ENCODE measurements at regions not wholly inside any gene's neighbourhood (a gene's known extent, or its start where the extent isn't known, plus 50 kb on each side); places are given as distances from the start of the nearest gene placed in this dataset.

- DNase-seq (ENCODE audit: low read depth in 2 of 2) = no peak
Observed at GRCh38 chr14:101441710-101442109, 119.6 kb upstream of the DIO3 start.

DNA sequence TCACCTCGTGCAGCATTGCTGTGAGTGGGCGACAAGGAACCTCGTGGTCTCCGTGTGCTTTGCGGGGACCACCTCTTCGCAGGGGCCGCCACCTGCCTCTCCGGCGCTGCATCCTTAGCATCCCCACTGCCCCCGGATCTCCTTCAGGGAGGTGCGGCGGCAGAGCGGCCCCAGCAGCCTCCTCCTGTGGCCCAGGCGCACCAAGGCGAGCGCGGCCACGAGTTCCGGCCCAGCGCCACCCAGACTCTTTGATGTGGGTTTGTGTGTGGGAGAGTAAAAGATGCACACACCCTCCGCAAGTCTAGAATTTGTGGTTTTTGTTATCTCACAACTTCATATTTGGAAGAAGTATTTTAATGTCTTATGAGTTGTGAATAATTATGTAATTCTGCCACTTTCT is 118.8 kb upstream of the DIO3 start:
- peak; percentile 45 to 57 for DNase-seq (ENCODE audit: low read depth in 2 of 2)

DNA sequence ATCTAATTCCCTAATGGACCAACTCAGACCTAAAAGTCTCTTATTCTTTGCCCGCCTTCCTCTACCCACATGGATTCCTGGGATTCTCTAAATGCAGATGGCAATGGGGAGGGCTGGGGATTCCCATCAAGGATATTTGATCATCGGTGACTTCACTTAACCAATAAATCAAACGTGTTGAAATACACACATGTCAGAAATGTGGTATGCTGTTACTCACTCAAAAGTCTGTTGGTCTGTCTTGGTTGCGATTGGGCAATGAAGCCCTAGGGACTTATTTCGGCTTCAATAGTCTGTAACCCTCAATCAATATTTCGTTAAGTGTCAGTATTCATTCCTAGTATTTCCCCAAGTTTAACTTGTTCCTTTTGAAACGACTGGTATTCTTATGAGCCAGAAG is 117.2 kb upstream of the DIO3 start:
- DNase-seq (ENCODE audit: low read depth in 2 of 2) = no peak

- no peak for DNase-seq (ENCODE audit: low read depth in 2 of 2)
Observed at GRCh38 chr14:101445278-101445677, 116.0 kb upstream of the DIO3 start.

DNA sequence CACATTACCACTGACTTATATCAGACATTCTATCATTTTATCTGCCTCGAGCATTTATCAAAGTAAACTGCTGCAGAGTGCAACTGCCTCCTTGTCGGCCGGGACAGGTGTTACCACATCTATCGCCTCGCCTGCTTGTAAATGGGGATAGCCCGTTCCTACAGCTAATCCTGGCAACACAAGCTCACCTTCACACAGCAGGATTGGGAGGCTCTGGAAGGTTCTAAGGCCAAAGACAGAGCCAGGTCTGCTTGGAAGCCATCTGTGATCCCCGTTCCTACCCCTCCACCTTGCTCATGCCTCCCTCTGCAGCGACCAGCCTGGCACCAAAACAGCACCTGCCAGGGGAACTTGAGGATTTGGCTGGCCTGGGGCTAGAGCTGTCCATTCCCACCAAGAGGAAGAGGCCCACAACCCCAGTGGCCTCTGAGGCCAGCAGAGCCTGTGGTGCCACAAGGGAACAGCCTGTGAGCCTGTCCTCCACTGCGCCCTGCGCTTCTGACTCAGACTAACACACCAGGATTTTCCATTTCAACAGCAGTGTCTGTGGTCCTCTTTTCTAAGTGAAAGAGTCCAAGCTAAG is 114.8 kb upstream of the DIO3 start:
- no peak for DNase-seq (ENCODE audit: low read depth in 2 of 2)

- DNase-seq (ENCODE audit: low read depth in 2 of 2) = no peak
Observed at GRCh38 chr14:101449114-101449513, 112.2 kb upstream of the DIO3 start.

GRCh38 chr14:101451166-101451565 is 110.1 kb upstream of the DIO3 start:
- no peak for DNase-seq (ENCODE audit: low read depth in 2 of 2)

- no peak for DNase-seq (ENCODE audit: low read depth in 2 of 2)
Observed at GRCh38 chr14:101453225-101453624, 108.1 kb upstream of the DIO3 start.

DNA sequence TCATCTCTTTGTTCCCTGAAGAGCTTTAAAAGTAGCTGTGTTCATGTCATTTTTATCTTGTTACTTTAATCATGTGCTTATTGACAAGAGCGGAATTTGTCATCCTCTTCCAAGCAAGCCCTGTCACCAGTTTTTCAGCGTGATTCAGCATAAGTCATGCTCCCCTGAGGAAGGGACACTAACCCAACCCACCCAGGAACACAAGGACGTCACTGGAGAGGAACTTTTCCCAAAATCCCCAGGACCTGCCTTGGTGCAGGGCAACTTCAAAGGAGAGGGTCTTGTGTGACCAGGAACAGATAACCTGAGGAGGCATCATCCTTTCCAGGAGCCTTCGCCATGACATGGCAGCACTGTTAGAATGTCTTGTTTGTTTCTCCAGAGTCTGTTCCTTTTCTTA is 107.1 kb upstream of the DIO3 start:
- DNase-seq (ENCODE audit: low read depth in 2 of 2) = no peak

- DNase-seq (ENCODE audit: low read depth in 2 of 2) = no peak
Observed at GRCh38 chr14:101456246-101457175, 104.8 kb upstream of the DIO3 start.

DNA sequence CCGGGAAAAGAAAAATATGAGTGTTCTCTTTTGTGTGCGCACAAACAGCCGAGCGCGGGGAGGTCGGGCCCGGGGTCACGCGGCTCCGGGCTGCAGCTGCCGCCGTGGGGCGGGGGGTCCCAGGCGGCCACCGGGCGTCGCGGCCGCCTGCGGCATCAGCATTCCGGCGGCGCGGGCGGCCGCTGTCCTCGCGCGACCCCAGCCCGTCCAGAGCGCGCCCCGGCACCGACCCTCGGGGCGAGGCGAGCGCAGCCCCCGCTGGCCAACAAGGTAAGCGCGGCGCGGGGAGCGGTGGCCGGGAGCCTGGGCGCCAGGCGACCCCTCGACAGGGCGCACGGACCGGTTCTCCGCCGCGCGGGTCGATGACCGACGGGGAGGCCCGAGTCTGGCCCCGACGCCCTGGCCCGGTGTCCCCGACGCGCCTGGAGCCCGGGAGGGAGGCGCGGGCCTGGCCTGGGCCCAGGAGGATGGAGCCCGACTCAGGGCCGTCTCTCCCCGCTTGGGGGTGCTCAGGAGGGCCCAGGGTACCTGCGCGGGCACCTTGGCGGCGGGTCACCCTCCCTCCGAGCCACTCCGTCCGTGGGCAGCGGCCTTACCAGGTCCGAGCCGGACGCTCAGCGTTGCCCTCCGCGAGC is 103.9 kb upstream of the DIO3 start:
- no peak for DNase-seq (ENCODE audit: low read depth in 2 of 2)

DNA sequence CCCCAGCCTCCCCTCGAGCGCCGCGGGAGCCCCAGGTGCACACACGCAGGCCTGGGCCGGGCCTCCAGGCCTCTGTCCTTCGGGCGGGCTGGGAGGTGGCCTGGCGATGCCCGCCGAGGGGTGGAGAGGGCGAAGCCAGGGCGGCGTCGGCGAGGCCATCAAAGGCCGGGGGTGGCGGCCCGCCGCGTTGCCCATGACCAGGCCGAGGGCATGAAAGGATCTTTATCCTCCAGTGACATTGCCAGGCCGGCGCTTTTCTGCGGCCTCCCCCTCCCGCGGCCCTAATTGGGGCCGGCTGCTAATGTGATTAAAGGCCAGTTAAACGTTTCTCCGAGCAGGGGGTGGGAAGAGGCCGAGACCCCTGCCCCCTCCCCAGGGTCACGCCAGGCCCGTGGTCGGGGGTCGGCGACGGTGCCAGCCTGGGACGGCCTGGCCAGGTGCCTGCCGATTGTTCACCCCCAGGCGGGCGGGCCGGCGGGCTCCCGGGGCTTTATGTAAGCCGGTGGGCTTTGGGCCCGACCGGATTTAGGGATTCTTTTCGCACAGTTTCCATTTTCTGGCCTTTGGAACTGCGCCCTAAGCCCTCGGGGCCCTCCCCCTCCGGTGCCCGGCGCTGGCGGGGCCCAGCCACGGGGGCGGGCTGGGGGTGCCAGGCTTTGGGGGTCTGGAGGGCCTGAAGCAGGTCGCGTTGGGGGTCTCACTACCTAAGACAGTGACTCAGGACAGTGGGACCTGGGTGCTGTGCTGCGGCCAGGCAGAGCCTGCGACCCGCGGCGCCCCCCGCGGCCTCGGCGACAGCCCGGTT is 103.2 kb upstream of the DIO3 start:
- no peak for DNase-seq (ENCODE audit: low read depth in 2 of 2)

DNA sequence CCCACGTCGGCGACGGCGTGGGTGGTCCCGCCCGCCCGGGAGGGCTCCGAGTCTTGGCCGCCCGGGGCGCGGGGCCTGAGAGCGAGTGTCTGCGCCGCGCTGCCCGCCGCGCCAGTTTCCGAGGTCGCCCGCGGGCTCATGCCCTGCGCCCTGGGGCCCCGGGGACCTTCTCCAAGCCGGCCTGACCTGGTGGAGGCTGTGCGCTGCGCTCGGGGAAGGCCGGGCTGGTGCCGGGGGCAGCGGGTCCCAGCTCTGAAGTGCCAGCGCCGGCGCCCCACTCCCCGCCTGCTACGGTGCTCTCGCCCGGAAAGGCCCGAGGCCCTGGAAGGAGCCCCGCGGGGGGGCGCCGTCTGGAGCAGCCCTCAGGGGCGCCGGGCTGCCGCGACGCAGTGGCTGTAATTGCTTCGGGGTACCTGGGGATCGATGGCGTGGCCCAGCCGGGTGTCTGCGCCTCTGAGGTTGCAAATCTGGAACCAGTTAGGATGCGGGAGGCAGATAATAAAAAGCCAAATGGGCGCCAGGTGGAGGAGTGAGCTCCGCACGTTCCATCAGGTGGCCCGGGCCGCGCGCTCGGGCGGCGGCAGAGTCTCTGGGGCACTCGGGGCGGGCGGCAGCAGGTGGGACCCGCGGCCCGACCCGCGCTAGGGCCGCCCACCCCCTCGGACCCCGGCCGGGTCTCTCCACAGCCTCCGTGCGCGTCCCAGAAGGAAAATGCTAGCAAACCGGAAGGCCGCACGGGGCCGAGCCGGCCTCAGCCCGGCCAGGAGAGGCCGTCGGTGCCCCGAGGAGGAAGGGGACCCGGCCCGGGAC is 102.3 kb upstream of the DIO3 start:
- no peak for DNase-seq (ENCODE audit: low read depth in 2 of 2)

DNA sequence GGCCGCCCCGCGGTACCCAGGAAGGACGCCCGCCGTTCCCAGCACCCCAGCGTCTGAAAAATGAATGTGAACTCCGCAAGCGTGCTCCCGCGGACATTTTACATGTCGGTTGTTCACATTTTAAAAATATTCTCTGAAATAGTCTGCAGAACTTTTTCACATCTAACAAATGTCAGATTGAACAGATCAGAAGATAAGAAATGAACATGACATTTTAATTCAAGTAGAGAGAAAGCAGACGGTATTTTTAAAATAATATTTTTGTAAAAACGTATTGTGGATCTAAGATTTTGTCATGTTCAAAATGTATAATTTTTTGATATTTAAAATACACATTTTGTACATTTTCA is 101.8 kb upstream of the DIO3 start:
- no peak for DNase-seq (ENCODE audit: low read depth in 2 of 2)

GRCh38 chr14:101460521-101460920 is 100.8 kb upstream of the DIO3 start:
- DNase-seq (ENCODE audit: low read depth in 2 of 2) = no peak

DNA sequence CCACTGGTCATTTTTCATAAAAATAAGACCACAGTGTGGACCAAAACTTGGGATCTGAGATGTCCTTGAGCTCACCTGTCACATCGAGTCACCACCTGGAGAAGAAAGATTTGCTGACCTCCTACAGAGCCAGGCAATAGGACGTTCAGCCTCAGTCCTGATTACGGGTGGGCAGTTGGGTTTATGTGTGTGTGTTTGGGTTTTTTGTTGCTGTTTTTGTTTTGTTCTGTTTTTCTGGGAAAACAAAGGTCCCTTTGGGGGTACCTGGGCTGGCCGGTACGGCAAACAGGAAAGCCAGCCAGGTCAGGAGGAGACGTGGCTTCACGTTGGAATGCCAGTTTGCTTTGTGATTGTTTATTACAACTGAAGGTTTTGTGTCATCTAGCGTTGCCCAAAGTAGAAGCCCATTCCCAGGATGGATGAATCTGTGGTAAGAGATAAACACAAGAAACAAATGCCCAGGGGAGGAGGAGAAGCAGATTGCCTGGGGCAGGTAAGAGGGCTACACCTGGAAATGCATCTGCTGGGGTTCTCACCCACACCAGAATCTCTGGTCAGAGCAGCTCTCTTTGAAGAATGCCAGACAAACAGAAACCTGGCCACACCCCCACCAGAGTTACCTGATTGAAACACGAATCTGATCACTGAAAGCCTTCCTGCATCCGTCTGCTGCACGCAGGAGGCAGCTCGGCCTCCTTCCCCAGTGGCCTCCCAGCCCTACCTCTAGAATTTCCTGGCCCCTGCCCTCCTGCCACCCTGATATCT is 100.1 kb upstream of the DIO3 start:
- DNase-seq (ENCODE audit: low read depth in 2 of 2) = no peak

GRCh38 chr14:101461891-101462290 is 99.4 kb upstream of the DIO3 start:
- no peak for DNase-seq (ENCODE audit: low read depth in 2 of 2)

DNA sequence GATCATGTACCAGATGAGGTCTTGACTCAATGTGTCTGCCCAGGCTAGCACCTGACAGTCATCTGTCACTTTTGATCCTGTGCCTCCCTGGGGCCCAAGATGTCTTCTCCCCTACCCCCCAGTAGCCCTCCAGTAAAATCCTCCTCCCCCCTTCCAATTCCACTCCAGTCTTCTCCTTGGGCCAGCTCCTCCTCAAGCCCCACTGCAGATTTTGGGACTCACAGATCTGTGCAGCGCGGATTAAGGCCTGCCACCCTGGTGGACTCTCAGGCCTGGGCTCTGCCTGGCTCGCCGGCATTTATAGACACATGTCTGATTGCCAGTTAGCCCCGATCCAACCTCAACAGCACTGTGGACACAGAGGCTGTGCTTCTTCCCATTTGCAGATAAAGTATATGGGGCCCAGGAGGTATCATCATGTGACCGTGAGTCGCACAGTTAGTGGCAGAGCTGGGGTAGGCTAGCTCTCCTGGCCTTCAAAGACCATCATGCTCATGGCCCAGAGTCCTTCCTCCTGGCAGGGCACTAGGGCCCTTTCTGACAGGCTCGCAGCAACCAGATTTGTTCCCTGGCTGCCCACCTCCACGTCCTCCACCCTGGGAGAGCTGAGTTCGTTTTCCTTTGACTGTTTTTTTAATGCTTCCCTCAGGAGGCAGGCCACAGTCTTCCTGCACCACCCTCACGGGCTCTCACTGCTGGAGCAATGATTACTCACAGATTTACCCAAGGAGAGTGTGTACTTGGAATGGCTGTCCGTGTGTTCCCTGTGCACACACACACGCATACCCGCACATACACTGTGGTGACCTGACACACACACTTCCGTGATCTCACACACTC is 98.3 kb upstream of the DIO3 start:
- no peak for DNase-seq (ENCODE audit: low read depth in 2 of 2)

DNA sequence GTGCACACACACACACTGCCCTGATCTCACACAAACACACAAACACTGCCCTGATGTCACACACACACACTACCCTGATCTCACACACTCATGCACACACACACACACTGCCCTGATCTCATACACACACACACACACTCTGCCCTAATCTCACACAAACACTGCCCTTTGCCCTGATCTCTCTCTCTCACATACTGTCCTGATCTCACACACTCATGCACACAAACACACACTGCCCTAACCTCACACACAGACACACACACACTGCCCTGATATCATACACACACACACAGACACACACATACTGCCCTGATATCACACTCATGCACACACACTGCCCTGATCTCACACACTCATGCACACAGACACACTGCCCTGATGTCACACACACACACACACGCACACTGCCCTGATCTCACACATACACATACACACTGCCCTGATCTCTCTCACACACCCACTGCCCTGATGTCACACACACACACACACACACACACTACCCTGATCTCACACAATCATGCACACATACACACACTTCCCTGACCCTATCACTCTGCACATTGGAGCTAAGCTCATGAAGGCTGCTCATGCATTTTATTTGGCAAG is 97.6 kb upstream of the DIO3 start:
- no peak for DNase-seq (ENCODE audit: low read depth in 2 of 2)

Measured in stimulated activated CD8-positive, alpha-beta memory T cell treated with anti-CD3 and anti-CD28 coated beads, Interleukin-2, amount 100 ng/mL, for 48 hours (primary cell).